ENCODE measurements at regions not wholly inside any gene's neighbourhood (a gene's known extent, or its start where the extent isn't known, plus 50 kb on each side); places are given as distances from the start of the nearest gene placed in this dataset.
"Not testable (repeated sequence)": the region's sequence is repeated elsewhere in the genome, so short reads cannot be mapped to it uniquely, and the experiment has no call there.

- no peak for FAIRE-seq
These were observed 268.4 kb downstream of the FAM170A start for GRCh38 chr5:119897537-119898370.

- FAIRE-seq, result no peak
These were observed 270.6 kb downstream of the FAM170A start for GRCh38 chr5:119899981-119900380.

- no peak for FAIRE-seq
These were observed 273.2 kb downstream of the FAM170A start for GRCh38 chr5:119902593-119902992.

- no peak for FAIRE-seq
These were observed 284.1 kb downstream of the FAM170A start for GRCh38 chr5:119913425-119913824.

GRCh38 chr5:119919279-119919678, 289.9 kb downstream of the FAM170A start:
- no peak for FAIRE-seq

- no peak for FAIRE-seq
These were observed 296.9 kb downstream of the FAM170A start for GRCh38 chr5:119926301-119926700.

- no peak for FAIRE-seq
These were observed 299.6 kb downstream of the FAM170A start for GRCh38 chr5:119928974-119929373.

GRCh38 chr5:119930490-119930889, 301.1 kb downstream of the FAM170A start:
- no peak for FAIRE-seq

GRCh38 chr5:119943148-119943547, 313.8 kb downstream of the FAM170A start:
- FAIRE-seq, result no peak

- no peak for FAIRE-seq
These were observed 316.3 kb downstream of the FAM170A start for GRCh38 chr5:119945691-119946090.

- no peak for FAIRE-seq
These were observed 318.8 kb downstream of the FAM170A start for GRCh38 chr5:119948162-119948561.

- no peak for FAIRE-seq
These were observed 320.2 kb downstream of the FAM170A start for GRCh38 chr5:119949426-119949999.

GRCh38 chr5:119951330-119951934, 322.1 kb downstream of the FAM170A start:
- FAIRE-seq, result no peak

- no peak for FAIRE-seq
These were observed 324.1 kb downstream of the FAM170A start for GRCh38 chr5:119953474-119953873.

GRCh38 chr5:119954106-119954505, 324.7 kb downstream of the FAM170A start:
- FAIRE-seq, result no peak

GRCh38 chr5:119961993-119962392, 332.6 kb downstream of the FAM170A start:
- no peak for FAIRE-seq

- FAIRE-seq, result no peak
These were observed 336.7 kb downstream of the FAM170A start for GRCh38 chr5:119966028-119966427.

- FAIRE-seq, result no peak
These were observed 339.3 kb downstream of the FAM170A start for GRCh38 chr5:119968690-119969089.

GRCh38 chr5:119987077-119987476, 357.7 kb downstream of the FAM170A start:
- FAIRE-seq, result not testable (repeated sequence)

GRCh38 chr5:119991625-119992024, 362.3 kb downstream of the FAM170A start:
- no peak for FAIRE-seq

GRCh38 chr5:119996128-119996527, 366.8 kb downstream of the FAM170A start:
- no peak for FAIRE-seq

GRCh38 chr5:120007598-120007997, 378.2 kb downstream of the FAM170A start:
- no peak for FAIRE-seq

- no peak for FAIRE-seq
These were observed 383.1 kb downstream of the FAM170A start for GRCh38 chr5:120012431-120012830.

GRCh38 chr5:120014535-120014934, 385.2 kb downstream of the FAM170A start:
- no peak for FAIRE-seq

All from A204.1 (cell line).